ENCODE measurements at regions not wholly inside any gene's neighbourhood (a gene's known extent, or its start where the extent isn't known, plus 50 kb on each side); places are given as distances from the start of the nearest gene placed in this dataset.

DNA sequence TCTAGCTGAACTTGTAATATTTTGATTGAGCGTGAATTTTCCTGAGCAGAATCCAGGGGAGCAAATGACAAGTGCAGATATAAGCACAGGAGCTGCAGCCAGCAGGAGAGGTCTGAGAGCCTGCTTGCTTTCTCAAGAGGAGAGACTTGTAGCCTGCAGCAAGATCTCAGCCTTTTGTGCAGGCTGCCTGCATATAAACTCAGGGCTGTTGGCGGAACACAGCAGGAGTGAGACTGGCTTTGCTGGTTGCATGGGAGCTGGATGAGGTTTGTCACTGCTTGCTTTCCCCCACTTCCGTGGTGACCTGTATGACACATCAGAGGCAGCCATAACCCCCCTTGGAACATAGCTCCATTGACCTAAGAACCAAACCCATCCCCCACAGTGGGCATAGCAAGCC, 725.4 kb upstream of the RGS18 start:
- peaks cover 27% of the 10 kb centered on the region for H3K9me3 Mint-ChIP-seq
- POLR2A ChIA-PET = no interaction called here
- ATAC-seq (peak; percentile 73), DNase-seq (ENCODE audit: low spot score) (no peak)
- no peak overlapping the region for H3K27ac Mint-ChIP-seq
- H3K4me1 Mint-ChIP-seq = peaks cover 5% of the 10 kb centered on the region; the same call in 1 of the 2 replicates
- no peak for TF ChIP-seq SMAD4 (CRISPR knock-in tag; IDR thresholded peaks at IDR 0.05)
- TF ChIP-seq, protein P1, sequence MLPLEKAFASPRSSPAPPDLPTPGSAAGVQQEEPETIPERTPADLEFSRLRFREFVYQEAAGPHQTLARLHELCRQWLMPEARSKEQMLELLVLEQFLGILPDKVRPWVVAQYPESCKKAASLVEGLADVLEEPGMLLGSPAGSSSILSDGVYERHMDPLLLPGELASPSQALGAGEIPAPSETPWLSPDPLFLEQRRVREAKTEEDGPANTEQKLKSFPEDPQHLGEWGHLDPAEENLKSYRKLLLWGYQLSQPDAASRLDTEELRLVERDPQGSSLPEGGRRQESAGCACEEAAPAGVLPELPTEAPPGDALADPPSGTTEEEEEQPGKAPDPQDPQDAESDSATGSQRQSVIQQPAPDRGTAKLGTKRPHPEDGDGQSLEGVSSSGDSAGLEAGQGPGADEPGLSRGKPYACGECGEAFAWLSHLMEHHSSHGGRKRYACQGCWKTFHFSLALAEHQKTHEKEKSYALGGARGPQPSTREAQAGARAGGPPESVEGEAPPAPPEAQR (CRISPR knock-in tag; IDR thresholded peaks at IDR 0.05) = no peak
- no peak for TF ChIP-seq CREM (CRISPR knock-in tag; IDR thresholded peaks at IDR 0.05)
- TF ChIP-seq, protein P2, sequence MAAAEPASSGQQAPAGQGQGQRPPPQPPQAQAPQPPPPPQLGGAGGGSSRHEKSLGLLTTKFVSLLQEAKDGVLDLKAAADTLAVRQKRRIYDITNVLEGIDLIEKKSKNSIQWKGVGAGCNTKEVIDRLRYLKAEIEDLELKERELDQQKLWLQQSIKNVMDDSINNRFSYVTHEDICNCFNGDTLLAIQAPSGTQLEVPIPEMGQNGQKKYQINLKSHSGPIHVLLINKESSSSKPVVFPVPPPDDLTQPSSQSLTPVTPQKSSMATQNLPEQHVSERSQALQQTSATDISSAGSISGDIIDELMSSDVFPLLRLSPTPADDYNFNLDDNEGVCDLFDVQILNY (CRISPR knock-in tag; IDR thresholded peaks at IDR 0.05) = no peak
- TF ChIP-seq JUN (CRISPR knock-in tag; IDR thresholded peaks at IDR 0.05) = no peak
- no peak for TF ChIP-seq TP53 (CRISPR knock-in tag; IDR thresholded peaks at IDR 0.05)
- TF ChIP-seq, protein P3, sequence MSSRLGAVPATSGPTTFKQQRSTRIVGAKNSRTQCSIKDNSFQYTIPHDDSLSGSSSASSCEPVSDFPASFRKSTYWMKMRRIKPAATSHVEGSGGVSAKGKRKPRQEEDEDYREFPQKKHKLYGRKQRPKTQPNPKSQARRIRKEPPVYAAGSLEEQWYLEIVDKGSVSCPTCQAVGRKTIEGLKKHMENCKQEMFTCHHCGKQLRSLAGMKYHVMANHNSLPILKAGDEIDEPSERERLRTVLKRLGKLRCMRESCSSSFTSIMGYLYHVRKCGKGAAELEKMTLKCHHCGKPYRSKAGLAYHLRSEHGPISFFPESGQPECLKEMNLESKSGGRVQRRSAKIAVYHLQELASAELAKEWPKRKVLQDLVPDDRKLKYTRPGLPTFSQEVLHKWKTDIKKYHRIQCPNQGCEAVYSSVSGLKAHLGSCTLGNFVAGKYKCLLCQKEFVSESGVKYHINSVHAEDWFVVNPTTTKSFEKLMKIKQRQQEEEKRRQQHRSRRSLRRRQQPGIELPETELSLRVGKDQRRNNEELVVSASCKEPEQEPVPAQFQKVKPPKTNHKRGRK (CRISPR knock-in tag; IDR thresholded peaks at IDR 0.05; ENCODE audit: borderline replicate concordance) = no peak
- no peak for TF ChIP-seq MXD4 (CRISPR knock-in tag; IDR thresholded peaks at IDR 0.05; ENCODE audit: borderline replicate concordance)
- no peak for TF ChIP-seq ZNF423 (CRISPR knock-in tag; IDR thresholded peaks at IDR 0.05)
- TF ChIP-seq, protein P4, sequence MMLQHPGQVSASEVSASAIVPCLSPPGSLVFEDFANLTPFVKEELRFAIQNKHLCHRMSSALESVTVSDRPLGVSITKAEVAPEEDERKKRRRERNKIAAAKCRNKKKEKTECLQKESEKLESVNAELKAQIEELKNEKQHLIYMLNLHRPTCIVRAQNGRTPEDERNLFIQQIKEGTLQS (CRISPR knock-in tag; conservative IDR thresholded peaks at IDR 0.05) = no peak
- TF ChIP-seq ZNF138 (CRISPR knock-in tag; conservative IDR thresholded peaks at IDR 0.05) = no peak
- TF ChIP-seq, protein P5, sequence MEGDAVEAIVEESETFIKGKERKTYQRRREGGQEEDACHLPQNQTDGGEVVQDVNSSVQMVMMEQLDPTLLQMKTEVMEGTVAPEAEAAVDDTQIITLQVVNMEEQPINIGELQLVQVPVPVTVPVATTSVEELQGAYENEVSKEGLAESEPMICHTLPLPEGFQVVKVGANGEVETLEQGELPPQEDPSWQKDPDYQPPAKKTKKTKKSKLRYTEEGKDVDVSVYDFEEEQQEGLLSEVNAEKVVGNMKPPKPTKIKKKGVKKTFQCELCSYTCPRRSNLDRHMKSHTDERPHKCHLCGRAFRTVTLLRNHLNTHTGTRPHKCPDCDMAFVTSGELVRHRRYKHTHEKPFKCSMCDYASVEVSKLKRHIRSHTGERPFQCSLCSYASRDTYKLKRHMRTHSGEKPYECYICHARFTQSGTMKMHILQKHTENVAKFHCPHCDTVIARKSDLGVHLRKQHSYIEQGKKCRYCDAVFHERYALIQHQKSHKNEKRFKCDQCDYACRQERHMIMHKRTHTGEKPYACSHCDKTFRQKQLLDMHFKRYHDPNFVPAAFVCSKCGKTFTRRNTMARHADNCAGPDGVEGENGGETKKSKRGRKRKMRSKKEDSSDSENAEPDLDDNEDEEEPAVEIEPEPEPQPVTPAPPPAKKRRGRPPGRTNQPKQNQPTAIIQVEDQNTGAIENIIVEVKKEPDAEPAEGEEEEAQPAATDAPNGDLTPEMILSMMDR (IDR thresholded peaks at IDR 0.05) = no peak
- no peak for TF ChIP-seq ZNF671 (CRISPR knock-in tag; IDR thresholded peaks at IDR 0.05)
- TF ChIP-seq, protein P6, sequence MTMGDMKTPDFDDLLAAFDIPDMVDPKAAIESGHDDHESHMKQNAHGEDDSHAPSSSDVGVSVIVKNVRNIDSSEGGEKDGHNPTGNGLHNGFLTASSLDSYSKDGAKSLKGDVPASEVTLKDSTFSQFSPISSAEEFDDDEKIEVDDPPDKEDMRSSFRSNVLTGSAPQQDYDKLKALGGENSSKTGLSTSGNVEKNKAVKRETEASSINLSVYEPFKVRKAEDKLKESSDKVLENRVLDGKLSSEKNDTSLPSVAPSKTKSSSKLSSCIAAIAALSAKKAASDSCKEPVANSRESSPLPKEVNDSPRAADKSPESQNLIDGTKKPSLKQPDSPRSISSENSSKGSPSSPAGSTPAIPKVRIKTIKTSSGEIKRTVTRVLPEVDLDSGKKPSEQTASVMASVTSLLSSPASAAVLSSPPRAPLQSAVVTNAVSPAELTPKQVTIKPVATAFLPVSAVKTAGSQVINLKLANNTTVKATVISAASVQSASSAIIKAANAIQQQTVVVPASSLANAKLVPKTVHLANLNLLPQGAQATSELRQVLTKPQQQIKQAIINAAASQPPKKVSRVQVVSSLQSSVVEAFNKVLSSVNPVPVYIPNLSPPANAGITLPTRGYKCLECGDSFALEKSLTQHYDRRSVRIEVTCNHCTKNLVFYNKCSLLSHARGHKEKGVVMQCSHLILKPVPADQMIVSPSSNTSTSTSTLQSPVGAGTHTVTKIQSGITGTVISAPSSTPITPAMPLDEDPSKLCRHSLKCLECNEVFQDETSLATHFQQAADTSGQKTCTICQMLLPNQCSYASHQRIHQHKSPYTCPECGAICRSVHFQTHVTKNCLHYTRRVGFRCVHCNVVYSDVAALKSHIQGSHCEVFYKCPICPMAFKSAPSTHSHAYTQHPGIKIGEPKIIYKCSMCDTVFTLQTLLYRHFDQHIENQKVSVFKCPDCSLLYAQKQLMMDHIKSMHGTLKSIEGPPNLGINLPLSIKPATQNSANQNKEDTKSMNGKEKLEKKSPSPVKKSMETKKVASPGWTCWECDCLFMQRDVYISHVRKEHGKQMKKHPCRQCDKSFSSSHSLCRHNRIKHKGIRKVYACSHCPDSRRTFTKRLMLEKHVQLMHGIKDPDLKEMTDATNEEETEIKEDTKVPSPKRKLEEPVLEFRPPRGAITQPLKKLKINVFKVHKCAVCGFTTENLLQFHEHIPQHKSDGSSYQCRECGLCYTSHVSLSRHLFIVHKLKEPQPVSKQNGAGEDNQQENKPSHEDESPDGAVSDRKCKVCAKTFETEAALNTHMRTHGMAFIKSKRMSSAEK (CRISPR knock-in tag; IDR thresholded peaks at IDR 0.05; ENCODE audit: borderline replicate concordance) = no peak
- no peaks in the 10 kb centered on the region for H3K36me3 Mint-ChIP-seq
- no peaks in the 10 kb centered on the region for H3K27me3 Mint-ChIP-seq (ENCODE audit: low read depth)
- CTCF ChIA-PET = no interaction called here
- H3K4me3 Mint-ChIP-seq = no peak overlapping the region

DNA sequence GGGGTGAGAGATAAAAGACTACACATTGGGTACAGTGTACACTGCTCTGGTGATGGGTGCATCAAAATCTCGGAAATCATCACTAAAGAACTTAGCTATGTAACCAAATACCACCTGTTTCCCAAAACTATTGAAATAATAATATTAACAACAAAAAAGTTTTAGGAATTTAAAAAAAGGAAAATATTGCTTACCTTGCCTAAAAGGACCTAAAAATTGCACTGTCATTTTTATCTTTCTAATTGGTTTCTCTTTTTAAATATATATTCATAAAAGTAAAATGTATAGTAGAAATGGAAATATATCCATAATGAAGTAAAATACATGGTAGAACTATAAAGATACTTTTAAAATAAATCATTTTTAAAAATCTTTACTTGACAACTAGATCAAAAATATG, 719.3 kb upstream of the RGS18 start:
- Mint-ChIP-seq H3K4me3 (no peak overlapping the region), H3K27ac (no peak overlapping the region)

More for the DNA sequence above, 719.3 kb upstream of the RGS18 start:
- CTCF ChIA-PET = no interaction called here
- POLR2A ChIA-PET = no interaction called here
- Mint-ChIP-seq H3K4me1 (no peaks in the 10 kb centered on the region), H3K36me3 (no peaks in the 10 kb centered on the region), H3K9me3 (peaks cover 6% of the 10 kb centered on the region; the same call in 1 of the 2 replicates), H3K27me3 (ENCODE audit: low read depth) (no peaks in the 10 kb centered on the region)
- no peak for ATAC-seq
- TF ChIP-seq, protein P7, sequence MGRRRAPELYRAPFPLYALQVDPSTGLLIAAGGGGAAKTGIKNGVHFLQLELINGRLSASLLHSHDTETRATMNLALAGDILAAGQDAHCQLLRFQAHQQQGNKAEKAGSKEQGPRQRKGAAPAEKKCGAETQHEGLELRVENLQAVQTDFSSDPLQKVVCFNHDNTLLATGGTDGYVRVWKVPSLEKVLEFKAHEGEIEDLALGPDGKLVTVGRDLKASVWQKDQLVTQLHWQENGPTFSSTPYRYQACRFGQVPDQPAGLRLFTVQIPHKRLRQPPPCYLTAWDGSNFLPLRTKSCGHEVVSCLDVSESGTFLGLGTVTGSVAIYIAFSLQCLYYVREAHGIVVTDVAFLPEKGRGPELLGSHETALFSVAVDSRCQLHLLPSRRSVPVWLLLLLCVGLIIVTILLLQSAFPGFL (CRISPR knock-in tag; IDR thresholded peaks at IDR 0.05; ENCODE audit: borderline replicate concordance) = no peak
- TF ChIP-seq JUN (CRISPR knock-in tag; IDR thresholded peaks at IDR 0.05) (no peak), ZNF396 (CRISPR knock-in tag; IDR thresholded peaks at IDR 0.05; ENCODE audit: borderline replicate concordance) (no peak), FOXP1 (CRISPR knock-in tag; IDR thresholded peaks at IDR 0.05; ENCODE audit: borderline replicate concordance) (no peak), ZNF263 (CRISPR knock-in tag; IDR thresholded peaks at IDR 0.05; ENCODE audit: low read depth) (no peak)
- TF ChIP-seq, protein P8, sequence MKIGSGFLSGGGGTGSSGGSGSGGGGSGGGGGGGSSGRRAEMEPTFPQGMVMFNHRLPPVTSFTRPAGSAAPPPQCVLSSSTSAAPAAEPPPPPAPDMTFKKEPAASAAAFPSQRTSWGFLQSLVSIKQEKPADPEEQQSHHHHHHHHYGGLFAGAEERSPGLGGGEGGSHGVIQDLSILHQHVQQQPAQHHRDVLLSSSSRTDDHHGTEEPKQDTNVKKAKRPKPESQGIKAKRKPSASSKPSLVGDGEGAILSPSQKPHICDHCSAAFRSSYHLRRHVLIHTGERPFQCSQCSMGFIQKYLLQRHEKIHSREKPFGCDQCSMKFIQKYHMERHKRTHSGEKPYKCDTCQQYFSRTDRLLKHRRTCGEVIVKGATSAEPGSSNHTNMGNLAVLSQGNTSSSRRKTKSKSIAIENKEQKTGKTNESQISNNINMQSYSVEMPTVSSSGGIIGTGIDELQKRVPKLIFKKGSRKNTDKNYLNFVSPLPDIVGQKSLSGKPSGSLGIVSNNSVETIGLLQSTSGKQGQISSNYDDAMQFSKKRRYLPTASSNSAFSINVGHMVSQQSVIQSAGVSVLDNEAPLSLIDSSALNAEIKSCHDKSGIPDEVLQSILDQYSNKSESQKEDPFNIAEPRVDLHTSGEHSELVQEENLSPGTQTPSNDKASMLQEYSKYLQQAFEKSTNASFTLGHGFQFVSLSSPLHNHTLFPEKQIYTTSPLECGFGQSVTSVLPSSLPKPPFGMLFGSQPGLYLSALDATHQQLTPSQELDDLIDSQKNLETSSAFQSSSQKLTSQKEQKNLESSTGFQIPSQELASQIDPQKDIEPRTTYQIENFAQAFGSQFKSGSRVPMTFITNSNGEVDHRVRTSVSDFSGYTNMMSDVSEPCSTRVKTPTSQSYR (CRISPR knock-in tag; IDR thresholded peaks at IDR 0.05) = no peak
- DNase-seq (ENCODE audit: low spot score) = no peak
